Erythroblast (primary cell): ENCODE measurements at regions not wholly inside any gene's neighbourhood (a gene's known extent, or its start where the extent isn't known, plus 50 kb on each side); places are given as distances from the start of the nearest gene placed in this dataset.

Source experiments
- GATA1 ChIP-seq: IDR thresholded peaks from 2 replicates; pipeline ENCODE4 v1.6.1; 2011; ENCODE audit warnings: low read depth, mild to moderate bottlenecking, control low read depth, low read length, moderate library complexity
- POLR2A ChIP-seq: IDR thresholded peaks from 2 replicates; pipeline ENCODE4 v1.6.1; 2011; ENCODE audit warnings: mild to moderate bottlenecking, low read length

- TF ChIP-seq POLR2A (no peak), GATA1 (no peak)
These were observed 96.6 kb upstream of the GPR26 start for GRCh38 chr10:123569436-123570035.
